ENCODE measurements at regions not wholly inside any gene's neighbourhood (a gene's known extent, or its start where the extent isn't known, plus 50 kb on each side); places are given as distances from the start of the nearest gene placed in this dataset.

DNA sequence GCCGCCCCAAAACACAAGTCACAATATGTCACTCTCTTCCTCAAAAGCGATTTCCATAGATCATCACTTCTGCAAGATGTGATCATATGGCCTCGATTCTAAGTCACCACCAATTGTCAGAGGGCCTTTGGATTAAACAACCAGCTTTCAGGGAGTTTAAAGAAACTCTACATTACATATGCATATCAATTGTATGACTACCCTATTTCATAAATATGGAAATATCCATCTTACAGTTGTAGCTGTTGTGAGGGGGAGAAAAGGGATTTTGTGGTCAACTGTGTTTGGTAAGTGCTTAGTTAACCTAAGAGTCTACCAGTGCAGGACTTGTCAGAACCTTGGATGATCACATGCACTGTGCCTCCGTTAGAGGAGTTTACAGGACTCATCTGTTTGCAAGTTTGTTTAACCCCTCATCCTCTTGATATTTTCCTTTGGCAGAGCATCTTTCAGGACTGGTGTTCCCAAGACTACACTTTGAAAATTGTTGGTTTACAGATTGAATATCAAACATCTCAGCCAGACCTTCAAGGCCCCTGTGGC, 99.9 kb downstream of the CHST1 start:
- H3K9me1 ChIP-seq (replicated peaks; ENCODE audit: control insufficient read depth, extremely low read depth, insufficient read depth, low read length): no peaks in the 10 kb centered on the region
- TF ChIP-seq CTCF (IDR thresholded peaks at IDR 0.05; ENCODE audit: extremely low read depth in 1 of 2, insufficient read depth in 1 of 2, low read depth in 1 of 2, low read length in 2 of 2) (no peak), GATA2 (IDR thresholded peaks at IDR 0.05; ENCODE audit: insufficient read depth, insufficient read length, low read depth, low read length) (no peak), MYC (IDR thresholded peaks at IDR 0.05; ENCODE audit: low read depth, low read length) (no peak), MAX (IDR thresholded peaks at IDR 0.05; ENCODE audit: insufficient read depth, insufficient read length) (no peak), POLR2AphosphoS5 (IDR thresholded peaks at IDR 0.05; ENCODE audit: insufficient read depth, low read depth, low read length) (no peak), JUN (IDR thresholded peaks at IDR 0.05; ENCODE audit: borderline replicate concordance, insufficient read depth, insufficient read length, low read depth) (no peak), POLR2A (IDR thresholded peaks at IDR 0.05; ENCODE audit: low read depth, low read length) (no peak), FOS (IDR thresholded peaks at IDR 0.05; ENCODE audit: borderline replicate concordance, insufficient read depth, low read length) (no peak), EZH2 (IDR thresholded peaks at IDR 0.05; ENCODE audit: borderline replicate concordance, low read depth, low read length, severe bottlenecking) (no peak)
- no peaks in the 10 kb centered on the region for H3K36me3 ChIP-seq (ENCODE audit: control insufficient read depth in 2 of 2, extremely low read depth in 1 of 2, insufficient read depth in 2 of 2, low read length in 2 of 2)
- no peaks in the 10 kb centered on the region for H4K20me1 ChIP-seq (replicated peaks; ENCODE audit: control insufficient read depth, extremely low read depth, insufficient read depth, low read length)
- H3K4me1 ChIP-seq (ENCODE audit: control insufficient read depth, extremely low read depth, insufficient read depth, low read length): no peaks in the 10 kb centered on the region
- no TSS peak for BruUV-seq (replicated peaks)
- no peak overlapping the region for H3K4me2 ChIP-seq (ENCODE audit: insufficient read depth, low read length)
- intact Hi-C loops (cut with micrococcal nuclease) (no loop called here), dilution Hi-C loops (cut with MboI; ENCODE audit: extremely low pct_ligation_motif_present, low sequenced_read_pairs) (no loop called here)
- H3K4me3 ChIP-seq (replicated peaks in 1 of 3; ENCODE audit: insufficient read depth in 1 of 3, low read depth in 1 of 3, low read length in 3 of 3): no peak overlapping the region
- no peak overlapping the region for H3K27ac ChIP-seq (ENCODE audit: insufficient read depth, low read depth, low read length)
- H2AFZ ChIP-seq (ENCODE audit: low read depth, low read length): no peak overlapping the region
- FAIRE-seq (no peak), DNase-seq (ENCODE audit: low read depth, low spot score) (no peak)
- H3K27me3 ChIP-seq (ENCODE audit: control insufficient read depth in 2 of 2, insufficient read depth in 2 of 2, low read length in 2 of 2): no peaks in the 10 kb centered on the region
- ChIA-PET POLR2A (no interaction called here), CTCF (no interaction called here)
- H3K9ac ChIP-seq (replicated peaks; ENCODE audit: extremely low read depth, insufficient read depth, low read length): no peak overlapping the region
- no peaks in the 10 kb centered on the region for H3K9me3 ChIP-seq (replicated peaks; ENCODE audit: control insufficient read depth, insufficient read depth, low read length)
- no peaks in the 10 kb centered on the region for H3K79me2 ChIP-seq (ENCODE audit: control insufficient read depth, insufficient read depth, low read length)

Data from endothelial cell of umbilical vein (primary cell).